Panc1 (cell line): ENCODE measurements at regions not wholly inside any gene's neighbourhood (a gene's known extent, or its start where the extent isn't known, plus 50 kb on each side); places are given as distances from the start of the nearest gene placed in this dataset.

Experiments used
- ATAC-seq: fragments of 200-7000 bp; cut with Tn5 transposase; 2 replicates; pipeline ENCODE4 v1.9.1; 2020; ENCODE audit warnings: mild to moderate bottlenecking, moderate library complexity
- BruUV-seq: library from RNA; stranded (reverse); fragments of 400-500 nt; replicated peaks from 2 replicates; lab custom pipeline; 2021; lab: Mats Ljungman, UMichigan
- CTCF ChIA-PET: fragments of 300-600 bp; sonication (Branson Sonifier 250); formaldehyde crosslinking; loops from one replicate; lab custom pipeline; 2022; ENCODE audit warnings: antibody characterized with exemption; lab: Charles Lee
- POLR2A ChIA-PET: fragments of 300-600 bp; sonication (Branson Sonifier 250); formaldehyde crosslinking; loops from one replicate; lab custom pipeline; 2022; ENCODE audit warnings: antibody characterized with exemption; lab: Charles Lee
- DNase-seq: peaks from one replicate; pipeline ENCODE4 v3.0.0-alpha.2; 2010; ENCODE audit warnings: low read depth, low spot score
- H3K27ac ChIP-seq: 2 replicates; pipeline ENCODE4 v1.5.1; 2011; ENCODE audit warnings: mild to moderate bottlenecking, low read length, inconsistent platforms
- H3K27me3 ChIP-seq: fragments of 200-500 bp; sonication (Bioruptor generic); 2 replicates; pipeline ENCODE4 v1.6.0; 2014; ENCODE audit warnings: low read length, inconsistent platforms; ENCODE audit not compliant: control insufficient read depth, insufficient read depth
- H3K36me3 ChIP-seq: fragments of 200-500 bp; sonication (Bioruptor generic); 2 replicates; pipeline ENCODE4 v1.5.1; 2014; ENCODE audit warnings: inconsistent platforms, mild to moderate bottlenecking, low read length, moderate library complexity; ENCODE audit not compliant: control insufficient read depth, insufficient read depth
- H3K4me1 ChIP-seq: 2 replicates; pipeline ENCODE4 v1.5.1; 2011; ENCODE audit warnings: inconsistent platforms, mild to moderate bottlenecking, low read length, moderate library complexity; ENCODE audit not compliant: control insufficient read depth, insufficient read depth
- H3K4me3 ChIP-seq, 2 experiments: 2 replicates each; pipeline ENCODE4 v1.5.1; 2011 to 2012; ENCODE audit warnings: low read depth in 2 of 2, low read length in 2 of 2, mild to moderate bottlenecking in 2 of 2, inconsistent platforms in 1 of 2, moderate library complexity in 1 of 2
- H3K9me3 ChIP-seq: fragments of 200-500 bp; sonication (Bioruptor generic); 2 replicates; pipeline ENCODE4 v1.5.1; 2014; ENCODE audit warnings: low read depth, mild to moderate bottlenecking, inconsistent platforms, low read length, moderate library complexity; ENCODE audit not compliant: control insufficient read depth, insufficient read depth
- CTCF ChIP-seq: fragments of 450-650 bp; IDR thresholded peaks from 2 replicates; pipeline ENCODE4 v1.5.1; 2017; ENCODE audit warnings: mild to moderate bottlenecking
- POLR2AphosphoS5 ChIP-seq: IDR thresholded peaks from 2 replicates; pipeline ENCODE4 v1.6.1; 2012; ENCODE audit warnings: mild to moderate bottlenecking, low read depth, low read length, moderate library complexity
- REST ChIP-seq, 2 experiments: IDR thresholded peaks; 2 replicates each; pipeline ENCODE4 v1.6.1; 2011 to 2012; ENCODE audit warnings: low read depth in 2 of 2, control low read depth in 1 of 2, low read length in 1 of 2, mild to moderate bottlenecking in 1 of 2, moderate library complexity in 1 of 2; ENCODE audit not compliant: insufficient read depth in 1 of 2
- SIN3A ChIP-seq: IDR thresholded peaks from 2 replicates; pipeline ENCODE4 v1.6.1; 2012; ENCODE audit warnings: low read depth, mild to moderate bottlenecking, low read length, moderate library complexity, borderline replicate concordance; ENCODE audit not compliant: insufficient read depth
- TCF7L2 ChIP-seq: IDR thresholded peaks from 2 replicates; pipeline ENCODE4 v1.6.1; 2011; ENCODE audit warnings: mild to moderate bottlenecking, low read depth, low read length, inconsistent platforms
- in situ Hi-C: cut with HindIII; loops from 2 replicates; pipeline ENCODE4 v1.10.0; 2016; ENCODE audit warnings: low sequenced_read_pairs, low pct_unique_long_range_greater_than_20kb
- intact Hi-C: fragments of 100-400 bp; cut with micrococcal nuclease; formaldehyde crosslinking; loops from one replicate; pipeline ENCODE4 v1.10.0; 2022; ENCODE audit not compliant: unreplicated experiment

- TF ChIP-seq SIN3A (no peak), TCF7L2 (no peak), POLR2AphosphoS5 (no peak), CTCF (no peak), REST (IDR thresholded peaks at IDR 0.05; ENCODE audit: insufficient read depth in 1 of 2, low read depth in 2 of 2, low read length in 1 of 2) (no peak)
- H3K27ac ChIP-seq: no peak overlapping the region
- DNase-seq: no peak
- no peak for ATAC-seq
- no peak overlapping the region for H3K4me3 ChIP-seq
- CTCF ChIA-PET: no interaction called here
- H3K9me3 ChIP-seq: no peaks in the 10 kb centered on the region
- in situ Hi-C loops: no loop called here
- POLR2A ChIA-PET: no interaction called here
- H3K36me3 ChIP-seq: no peaks in the 10 kb centered on the region
- BruUV-seq: no TSS peak
- no peaks in the 10 kb centered on the region for H3K4me1 ChIP-seq
- no peaks in the 10 kb centered on the region for H3K27me3 ChIP-seq
- intact Hi-C loops: no loop called here
Measured at GRCh38 chr13:78129823-78130222, 211.2 kb upstream of the EDNRB start.

GRCh38 chr13:78129359-78129758 lies 210.7 kb upstream of the EDNRB start:
- POLR2A ChIA-PET: no interaction called here
- H3K4me1 ChIP-seq: no peaks in the 10 kb centered on the region
- no peak overlapping the region for H3K27ac ChIP-seq
- H3K27me3 ChIP-seq: no peaks in the 10 kb centered on the region
- TF ChIP-seq POLR2AphosphoS5 (no peak), REST (IDR thresholded peaks at IDR 0.05; ENCODE audit: insufficient read depth in 1 of 2, low read depth in 2 of 2, low read length in 1 of 2) (no peak), TCF7L2 (no peak), SIN3A (no peak), CTCF (no peak)
- in situ Hi-C loops: no loop called here
- CTCF ChIA-PET: no interaction called here
- ATAC-seq (no peak), DNase-seq (no peak)
- intact Hi-C loops: no loop called here
- H3K9me3 ChIP-seq: no peaks in the 10 kb centered on the region
- no TSS peak for BruUV-seq
- H3K4me3 ChIP-seq: no peak overlapping the region
- no peaks in the 10 kb centered on the region for H3K36me3 ChIP-seq
